ENCODE measurements at regions not wholly inside any gene's neighbourhood (a gene's known extent, or its start where the extent isn't known, plus 50 kb on each side); places are given as distances from the start of the nearest gene placed in this dataset.

GRCh38 chr2:66030553-66030952 is 404.4 kb upstream of the MEIS1 start:
- Histone ChIP-seq H3K4me1 (no peaks in the 10 kb centered on the region), H3K36me3 (no peaks in the 10 kb centered on the region), H3K4me3 (no peak overlapping the region), H3K27ac (no peak overlapping the region), H3K27me3 (no peaks in the 10 kb centered on the region), H3K9me3 (no peaks in the 10 kb centered on the region)
- DNase-seq (ENCODE audit: low spot score): no peak
- no peak for TF ChIP-seq CTCF (IDR thresholded peaks at IDR 0.05)

- Histone ChIP-seq H3K4me3 (no peak overlapping the region), H3K4me1 (no peaks in the 10 kb centered on the region), H3K27me3 (no peaks in the 10 kb centered on the region), H3K36me3 (no peaks in the 10 kb centered on the region), H3K27ac (no peak overlapping the region), H3K9me3 (no peaks in the 10 kb centered on the region)
- TF ChIP-seq CTCF (IDR thresholded peaks at IDR 0.05): no peak
- DNase-seq (ENCODE audit: low spot score): no peak
These were observed 410.5 kb upstream of the MEIS1 start for GRCh38 chr2:66024391-66024790.

DNA sequence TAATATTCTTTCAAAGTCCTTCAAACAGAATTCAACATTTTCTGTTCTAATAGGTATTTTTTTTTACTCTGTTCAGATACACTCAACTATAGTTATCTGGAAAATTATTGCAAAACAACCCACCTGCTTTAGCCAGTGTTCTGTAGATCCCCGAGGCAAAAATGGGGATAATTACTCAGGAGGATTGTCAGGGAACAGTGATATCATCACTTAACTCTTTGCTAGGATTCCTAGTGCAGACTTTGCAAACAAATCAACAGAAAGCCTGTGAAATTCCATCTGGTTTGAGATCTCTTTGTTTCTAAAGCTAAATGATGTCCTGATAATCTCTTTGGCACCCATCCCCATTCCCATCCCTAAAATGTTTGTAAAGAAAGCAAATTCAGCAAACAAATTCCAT is 413.6 kb upstream of the MEIS1 start:
- TF ChIP-seq CTCF (IDR thresholded peaks at IDR 0.05): no peak
- H3K4me3 ChIP-seq: no peak overlapping the region
- H3K36me3 ChIP-seq: no peaks in the 10 kb centered on the region
- DNase-seq (ENCODE audit: low spot score): no peak
- no peaks in the 10 kb centered on the region for H3K27me3 ChIP-seq
- H3K27ac ChIP-seq: no peak overlapping the region
- H3K9me3 ChIP-seq: no peaks in the 10 kb centered on the region
- H3K4me1 ChIP-seq: no peaks in the 10 kb centered on the region

DNA sequence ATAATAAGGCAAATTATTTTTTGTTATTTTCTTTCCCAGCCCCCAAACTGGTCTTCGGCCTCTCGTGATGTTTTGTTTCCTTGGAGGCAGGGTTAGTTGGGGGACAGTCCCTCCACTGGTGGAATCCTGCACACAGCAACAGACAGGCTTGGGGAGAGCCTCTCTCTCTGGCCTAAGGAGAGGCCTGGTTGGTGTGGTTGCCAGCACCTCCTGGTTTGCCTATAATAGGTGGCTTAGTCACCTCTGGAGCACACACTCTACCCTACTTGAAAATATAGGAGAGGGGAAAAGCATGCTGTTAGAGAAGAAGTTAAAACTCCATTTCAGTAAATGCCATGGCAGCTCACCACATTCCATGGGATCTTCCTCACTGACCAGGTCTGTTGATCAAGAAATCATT is 417.2 kb upstream of the MEIS1 start:
- Histone ChIP-seq H3K4me3 (no peak overlapping the region), H3K4me1 (no peaks in the 10 kb centered on the region), H3K27ac (no peak overlapping the region), H3K27me3 (no peaks in the 10 kb centered on the region), H3K9me3 (no peaks in the 10 kb centered on the region), H3K36me3 (no peaks in the 10 kb centered on the region)
- DNase-seq (ENCODE audit: low spot score): no peak
- no peak for TF ChIP-seq CTCF (IDR thresholded peaks at IDR 0.05)

DNA sequence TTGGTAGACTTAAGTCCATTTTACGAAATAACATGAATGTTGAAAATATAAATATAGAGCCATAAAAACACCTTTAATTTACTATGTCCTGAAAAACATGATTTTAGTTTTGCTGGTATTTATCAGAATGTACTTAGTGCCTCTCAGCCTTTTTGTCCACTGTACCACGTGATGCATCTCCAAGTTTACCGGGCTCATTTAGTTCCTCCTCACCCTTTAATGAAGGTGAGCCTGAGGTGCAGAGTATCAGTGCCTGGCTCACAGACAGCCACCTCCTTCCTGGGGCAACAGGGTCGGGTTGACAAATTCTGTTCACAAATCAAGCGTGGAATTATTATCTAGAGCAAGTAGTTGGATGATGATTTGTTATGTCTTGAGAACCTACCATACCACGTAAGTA is 420.5 kb upstream of the MEIS1 start:
- Histone ChIP-seq H3K9me3 (no peaks in the 10 kb centered on the region), H3K36me3 (no peaks in the 10 kb centered on the region), H3K4me1 (no peaks in the 10 kb centered on the region), H3K27ac (no peak overlapping the region), H3K27me3 (no peaks in the 10 kb centered on the region), H3K4me3 (no peak overlapping the region)
- DNase-seq (ENCODE audit: low spot score): no peak
- TF ChIP-seq CTCF (IDR thresholded peaks at IDR 0.05): no peak

- no peaks in the 10 kb centered on the region for H3K36me3 ChIP-seq
- DNase-seq (ENCODE audit: low spot score): no peak
- no peak overlapping the region for H3K27ac ChIP-seq
- no peaks in the 10 kb centered on the region for H3K4me1 ChIP-seq
- peak in 1 of 2 donors; percentile 22 for TF ChIP-seq CTCF (IDR thresholded peaks at IDR 0.05)
- no peak overlapping the region for H3K4me3 ChIP-seq
- no peaks in the 10 kb centered on the region for H3K27me3 ChIP-seq
- H3K9me3 ChIP-seq: no peaks in the 10 kb centered on the region
These were observed 421.5 kb upstream of the MEIS1 start for GRCh38 chr2:66013456-66013855.

Data from right atrium auricular region (tissue), 2 donors.